H9 (cell line): ENCODE measurements at regions not wholly inside any gene's neighbourhood (a gene's known extent, or its start where the extent isn't known, plus 50 kb on each side); places are given as distances from the start of the nearest gene placed in this dataset.

Experiments used
- DNase-seq: peaks from one replicate; pipeline ENCODE4 v3.0.0-alpha.2; 2017
- H2AFZ ChIP-seq: one replicate; pipeline ENCODE4 v1.6.1; 2013; ENCODE audit warnings: mild to moderate bottlenecking, low read length, control low read depth, moderate library complexity
- H2AK5ac ChIP-seq: 2 replicates; pipeline ENCODE4 v1.6.1; 2013; ENCODE audit warnings: low read length, control low read depth, mixed read lengths; ENCODE audit not compliant: insufficient read length
- H2BK120ac ChIP-seq: one replicate; pipeline ENCODE4 v1.6.1; 2013; ENCODE audit warnings: low read depth, mild to moderate bottlenecking, low read length, control low read depth, inconsistent platforms; ENCODE audit not compliant: poor library complexity, severe bottlenecking
- H2BK12ac ChIP-seq: 2 replicates; pipeline ENCODE4 v1.6.1; 2013; ENCODE audit warnings: low read length, control low read depth, mixed read lengths, low read depth; ENCODE audit not compliant: insufficient read length
- H2BK15ac ChIP-seq: 2 replicates; pipeline ENCODE4 v1.6.1; 2013; ENCODE audit warnings: low read depth, low read length, control low read depth
- H2BK20ac ChIP-seq: one replicate; pipeline ENCODE4 v1.6.1; 2013; ENCODE audit warnings: low read depth, mild to moderate bottlenecking, low read length, control low read depth, inconsistent platforms; ENCODE audit not compliant: poor library complexity, severe bottlenecking
- H2BK5ac ChIP-seq: 2 replicates; pipeline ENCODE4 v1.6.1; 2013; ENCODE audit warnings: low read length, control low read depth, mixed read lengths; ENCODE audit not compliant: insufficient read length
- H3K14ac ChIP-seq: 2 replicates; pipeline ENCODE4 v1.6.1; 2013; ENCODE audit warnings: low read length, control low read depth; ENCODE audit not compliant: insufficient read depth
- H3K18ac ChIP-seq: 2 replicates; pipeline ENCODE4 v1.6.1; 2013; ENCODE audit warnings: low read depth, mild to moderate bottlenecking, mixed read lengths, low read length, control low read depth; ENCODE audit not compliant: insufficient read length
- H3K23ac ChIP-seq: 2 replicates; pipeline ENCODE4 v1.6.1; 2013; ENCODE audit warnings: low read length, control low read depth, mixed read lengths, low read depth; ENCODE audit not compliant: insufficient read length
- H3K23me2 ChIP-seq: 2 replicates; pipeline ENCODE4 v1.6.1; 2013; ENCODE audit warnings: low read depth, mild to moderate bottlenecking, mixed read lengths, low read length, control low read depth; ENCODE audit not compliant: insufficient read length, poor library complexity, severe bottlenecking
- H3K27ac ChIP-seq: 2 replicates; pipeline ENCODE4 v1.5.1; 2013; ENCODE audit warnings: low read length, control low read depth, mixed read lengths, low read depth; ENCODE audit not compliant: insufficient read length
- H3K27me3 ChIP-seq: 2 replicates; pipeline ENCODE4 v1.6.1; 2013; ENCODE audit warnings: low read length, control low read depth, inconsistent platforms; ENCODE audit not compliant: insufficient read depth
- H3K4ac ChIP-seq: 2 replicates; pipeline ENCODE4 v1.6.1; 2013; ENCODE audit warnings: low read depth, mild to moderate bottlenecking, control low read depth, inconsistent platforms, low read length, moderate library complexity
- H3K4me1 ChIP-seq: 2 replicates; pipeline ENCODE4 v1.6.1; 2013; ENCODE audit warnings: low read length, control low read depth, inconsistent platforms; ENCODE audit not compliant: insufficient read depth
- H3K4me2 ChIP-seq: 2 replicates; pipeline ENCODE4 v1.6.1; 2013; ENCODE audit warnings: low read length, control low read depth, mixed read lengths; ENCODE audit not compliant: insufficient read length, insufficient read depth
- H3K56ac ChIP-seq: 2 replicates; pipeline ENCODE4 v1.6.1; 2013; ENCODE audit warnings: low read depth, mild to moderate bottlenecking, mixed read lengths, low read length, control low read depth; ENCODE audit not compliant: insufficient read length
- H3K79me1 ChIP-seq: 2 replicates; pipeline ENCODE4 v1.6.1; 2013; ENCODE audit warnings: low read depth, mild to moderate bottlenecking, moderate library complexity, low read length, control low read depth, inconsistent platforms; ENCODE audit not compliant: insufficient read depth, poor library complexity, severe bottlenecking
- H3K79me2 ChIP-seq: 2 replicates; pipeline ENCODE4 v1.6.1; 2013; ENCODE audit warnings: low read length, control low read depth, inconsistent platforms; ENCODE audit not compliant: insufficient read depth
- H3K9ac ChIP-seq: 2 replicates; pipeline ENCODE4 v1.6.1; 2013; ENCODE audit warnings: low read length, control low read depth, mixed read lengths; ENCODE audit not compliant: insufficient read length; ENCODE audit errors: extremely low read depth
- H3K9me3 ChIP-seq: one replicate; pipeline ENCODE4 v1.6.1; 2013; ENCODE audit warnings: low read depth, low read length, inconsistent platforms; ENCODE audit not compliant: control insufficient read depth
- H3T11ph ChIP-seq: one replicate; pipeline ENCODE4 v1.6.1; 2013; ENCODE audit warnings: mild to moderate bottlenecking, low read length, control low read depth, inconsistent platforms
- H4K20me1 ChIP-seq: one replicate; pipeline ENCODE4 v1.6.1; 2013; ENCODE audit not compliant: control insufficient read depth, insufficient read length, insufficient read depth
- H4K5ac ChIP-seq: 2 replicates; pipeline ENCODE4 v1.6.1; 2013; ENCODE audit warnings: low read depth, mild to moderate bottlenecking, mixed read lengths, low read length, control low read depth; ENCODE audit not compliant: insufficient read length
- H4K8ac ChIP-seq: replicated peaks from 2 replicates; pipeline ENCODE4 v1.6.1; 2013; ENCODE audit warnings: low read length, control low read depth, mixed read lengths, low read depth; ENCODE audit not compliant: insufficient read length
- H4K91ac ChIP-seq: 2 replicates; pipeline ENCODE4 v1.6.1; 2013; ENCODE audit warnings: low read depth, mild to moderate bottlenecking, moderate library complexity, mixed read lengths, low read length, control low read depth; ENCODE audit not compliant: insufficient read length
- H3K27ac Mint-ChIP-seq, 3 experiments: 2 replicates in 2 of 3; 3 replicates in 1 of 3; pipeline ENCODE4 v1.8.0; 2020 to 2021; ENCODE audit warnings: mixed read lengths in 3 of 3, mild to moderate bottlenecking in 1 of 3, moderate library complexity in 1 of 3
- H3K27me3 Mint-ChIP-seq: 2 replicates; pipeline ENCODE4 v1.8.0; 2021; ENCODE audit warnings: low read depth, mild to moderate bottlenecking, moderate library complexity, mixed read lengths
- H3K36me3 Mint-ChIP-seq, 3 experiments: 2 replicates in 2 of 3; 3 replicates in 1 of 3; pipeline ENCODE4 v1.8.0; 2020 to 2021; ENCODE audit warnings: low read depth in 3 of 3, mixed read lengths in 3 of 3; ENCODE audit not compliant: insufficient read depth in 1 of 3
- H3K4me1 Mint-ChIP-seq, 2 experiments: 2 replicates each; pipeline ENCODE4 v1.8.0; 2020; ENCODE audit warnings: mixed read lengths in 2 of 2
- H3K4me3 Mint-ChIP-seq, 2 experiments: 2 replicates in 1 of 2; 3 replicates in 1 of 2; pipeline ENCODE4 v1.8.0; 2020 to 2021; ENCODE audit warnings: mild to moderate bottlenecking in 2 of 2, mixed read lengths in 2 of 2, moderate library complexity in 1 of 2
- H3K9me3 Mint-ChIP-seq, 2 experiments: 2 replicates in 1 of 2; 3 replicates in 1 of 2; pipeline ENCODE4 v1.8.0; 2020; ENCODE audit warnings: mild to moderate bottlenecking in 2 of 2, mixed read lengths in 2 of 2, moderate library complexity in 1 of 2
- WGBS: extraction: QIAGEN DNeasy Blood & Tissue Kit; methylation state at CpG from one replicate; pipeline ENCODE4 v1.1.7; 2013; ENCODE audit warnings: missing lambda C conversion rate, low lambda C conversion rate, mixed read lengths; ENCODE audit not compliant: insufficient read length; ENCODE audit errors: extremely low coverage; 5-methylcytosine and 5-hydroxymethylcytosine counted together
- TF ChIP-seq, protein P1 (sequence below): fragments of 200-600 bp; sonication (generic); conservative IDR thresholded peaks from 3 replicates; pipeline ENCODE4 v1.8.0; 2021; ENCODE audit warnings: antibody characterized with exemption, mild to moderate bottlenecking

DNA sequence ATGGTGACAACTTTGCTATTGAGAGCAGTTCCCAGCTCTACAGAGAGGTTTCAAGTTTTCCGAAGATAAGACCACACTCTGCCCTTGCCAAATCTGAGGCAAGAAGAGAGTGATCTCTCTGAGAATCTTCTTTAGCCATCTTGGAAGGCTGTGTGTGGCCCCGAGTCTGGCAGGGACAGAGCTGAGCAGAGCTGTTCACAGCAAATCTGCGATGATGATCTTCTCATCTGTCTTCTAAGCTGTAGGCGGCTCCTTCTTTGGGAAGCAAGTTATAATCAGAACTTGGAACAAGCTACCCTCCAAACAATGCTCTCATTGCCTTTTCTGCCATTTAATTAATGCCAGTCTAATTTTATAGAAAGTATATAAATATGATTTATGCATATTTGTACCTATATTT, 379.0 kb upstream of the MEF2C start:
- Histone ChIP-seq H4K20me1 (no peaks in the 10 kb centered on the region), H3K27ac (no peak overlapping the region), H3K23ac (no peak overlapping the region), H2BK120ac (no peak overlapping the region), H3K79me1 (no peaks in the 10 kb centered on the region), H3K9me3 (no peaks in the 10 kb centered on the region), H3K27me3 (no peaks in the 10 kb centered on the region), H3K79me2 (no peaks in the 10 kb centered on the region), H2BK15ac (no peak overlapping the region), H3K4me2 (no peak overlapping the region), H3K4me1 (no peaks in the 10 kb centered on the region), H2BK20ac (no peak overlapping the region), H4K5ac (no peak overlapping the region), H3K18ac (no peak overlapping the region), H4K8ac (no peak overlapping the region), H2AK5ac (no peak overlapping the region), H3T11ph (no peak overlapping the region), H2AFZ (no peak overlapping the region), H2BK12ac (no peak overlapping the region), H3K4ac (no peak overlapping the region), H3K56ac (no peak overlapping the region), H3K23me2 (no peaks in the 10 kb centered on the region), H2BK5ac (no peak overlapping the region), H4K91ac (no peak overlapping the region), H3K9ac (no peak overlapping the region), H3K14ac (no peak overlapping the region)
- Mint-ChIP-seq H3K4me1 (peaks cover 0 to 5% of the 10 kb centered on the region in 2 experiments; a peak in 1 of 4 replicates), H3K27me3 (no peaks in the 10 kb centered on the region), H3K4me3 (no peak overlapping the region), H3K27ac (no peak overlapping the region), H3K9me3 (no peaks in the 10 kb centered on the region; a peak in 1 of 5 replicates), H3K36me3 (no peaks in the 10 kb centered on the region)
- DNase-seq: no peak
- WGBS: no CpG with 5 or more reads among the region's 4 CpGs
- TF ChIP-seq, protein P1, sequence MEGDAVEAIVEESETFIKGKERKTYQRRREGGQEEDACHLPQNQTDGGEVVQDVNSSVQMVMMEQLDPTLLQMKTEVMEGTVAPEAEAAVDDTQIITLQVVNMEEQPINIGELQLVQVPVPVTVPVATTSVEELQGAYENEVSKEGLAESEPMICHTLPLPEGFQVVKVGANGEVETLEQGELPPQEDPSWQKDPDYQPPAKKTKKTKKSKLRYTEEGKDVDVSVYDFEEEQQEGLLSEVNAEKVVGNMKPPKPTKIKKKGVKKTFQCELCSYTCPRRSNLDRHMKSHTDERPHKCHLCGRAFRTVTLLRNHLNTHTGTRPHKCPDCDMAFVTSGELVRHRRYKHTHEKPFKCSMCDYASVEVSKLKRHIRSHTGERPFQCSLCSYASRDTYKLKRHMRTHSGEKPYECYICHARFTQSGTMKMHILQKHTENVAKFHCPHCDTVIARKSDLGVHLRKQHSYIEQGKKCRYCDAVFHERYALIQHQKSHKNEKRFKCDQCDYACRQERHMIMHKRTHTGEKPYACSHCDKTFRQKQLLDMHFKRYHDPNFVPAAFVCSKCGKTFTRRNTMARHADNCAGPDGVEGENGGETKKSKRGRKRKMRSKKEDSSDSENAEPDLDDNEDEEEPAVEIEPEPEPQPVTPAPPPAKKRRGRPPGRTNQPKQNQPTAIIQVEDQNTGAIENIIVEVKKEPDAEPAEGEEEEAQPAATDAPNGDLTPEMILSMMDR: no peak
